ENCODE measurements at regions not wholly inside any gene's neighbourhood (a gene's known extent, or its start where the extent isn't known, plus 50 kb on each side); places are given as distances from the start of the nearest gene placed in this dataset.

DNA sequence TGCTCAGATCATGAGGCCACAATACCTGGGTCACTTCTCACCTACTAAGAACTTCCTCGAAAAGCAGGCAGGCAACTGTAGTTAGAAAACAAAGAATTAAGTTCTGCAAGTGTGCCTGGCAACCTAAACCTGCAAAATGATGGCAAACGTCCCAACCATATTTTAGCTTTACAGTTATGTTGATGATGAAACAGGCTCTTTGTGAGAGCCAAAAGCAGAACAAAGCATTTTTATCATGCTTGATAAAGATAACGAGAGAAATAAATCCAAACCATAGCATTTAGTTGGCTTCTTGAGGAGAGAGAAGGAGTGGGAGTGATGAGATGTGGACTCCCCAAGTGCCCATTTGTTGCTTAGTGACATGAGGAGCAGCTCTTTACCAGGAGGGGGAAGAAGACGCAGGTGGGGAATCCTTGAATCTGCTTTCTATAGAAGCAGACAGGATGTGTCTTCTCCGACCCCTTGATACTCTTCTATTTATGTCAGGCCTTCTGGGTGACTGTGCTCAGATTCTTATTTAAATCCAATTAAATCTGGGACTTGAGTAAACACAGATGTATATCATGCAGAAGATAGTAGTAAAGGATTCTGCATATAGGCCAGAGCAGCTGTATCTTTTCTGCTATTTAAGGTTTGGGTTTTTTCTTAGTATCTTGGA, 221.2 kb downstream of the TMEM167A start:
- Histone ChIP-seq H3K27me3 (ENCODE audit: control insufficient read depth in 2 of 2, insufficient read depth in 2 of 2, low read length in 2 of 2) (no peaks in the 10 kb centered on the region), H3K4me3 (ENCODE audit: low read length in 2 of 2) (no peak overlapping the region), H3K27ac (ENCODE audit: low read depth in 2 of 2, low read length in 2 of 2) (no peak overlapping the region), H3K9ac (ENCODE audit: low read depth in 1 of 2, low read length in 2 of 2) (no peak overlapping the region), H3K9me3 (ENCODE audit: control insufficient read depth in 2 of 2, low read length in 2 of 2) (no peaks in the 10 kb centered on the region), H3K36me3 (ENCODE audit: control insufficient read depth in 2 of 2, insufficient read depth in 2 of 2, low read length in 2 of 2) (no peaks in the 10 kb centered on the region), H3K4me1 (ENCODE audit: control insufficient read depth in 2 of 2, insufficient read depth in 2 of 2, low read length in 2 of 2) (no peaks in the 10 kb centered on the region)

DNA sequence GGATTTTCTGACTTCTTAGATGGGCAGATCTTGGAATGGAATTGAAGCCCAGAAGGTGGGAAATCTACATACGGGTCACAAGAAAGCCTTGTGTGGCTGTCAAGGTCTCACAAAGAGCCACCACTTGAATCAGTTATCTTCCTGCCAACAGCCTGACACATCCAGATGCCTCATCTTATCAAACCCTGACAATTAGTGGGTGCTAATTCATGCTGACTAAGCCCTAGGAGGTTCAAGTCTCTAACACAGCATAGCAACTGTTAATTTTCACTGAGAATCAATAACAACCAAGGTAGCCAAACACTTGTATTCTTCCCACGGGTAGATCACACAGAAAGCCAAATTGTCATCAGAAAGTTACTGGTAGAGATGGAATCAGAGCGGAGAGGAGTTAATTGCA, 222.2 kb downstream of the TMEM167A start:
- H3K4me1 ChIP-seq (ENCODE audit: control insufficient read depth in 2 of 2, insufficient read depth in 2 of 2, low read length in 2 of 2), result no peaks in the 10 kb centered on the region

DNA sequence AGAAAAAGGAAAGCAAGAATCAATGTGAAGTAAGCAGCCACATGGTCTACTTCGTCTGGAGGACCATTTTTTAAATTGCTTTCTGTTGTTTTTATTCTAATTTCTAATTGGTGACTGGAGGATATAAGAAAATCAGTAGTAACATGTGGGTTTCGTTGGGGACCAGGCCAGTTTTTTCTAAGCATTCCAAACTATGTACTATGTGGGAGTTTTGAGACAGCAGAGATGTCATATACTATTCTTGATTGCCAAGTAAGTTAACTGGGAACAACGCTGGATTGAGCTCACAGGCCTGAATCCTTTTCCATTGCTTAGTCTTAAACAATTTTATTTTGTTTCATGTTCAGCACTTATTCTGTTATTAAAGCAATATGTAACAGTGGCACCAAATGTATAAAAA, 225.7 kb downstream of the TMEM167A start:
- H3K27me3 ChIP-seq (ENCODE audit: control insufficient read depth in 2 of 2, insufficient read depth in 2 of 2, low read length in 2 of 2), result no peaks in the 10 kb centered on the region
- H3K4me1 ChIP-seq (ENCODE audit: control insufficient read depth in 2 of 2, insufficient read depth in 2 of 2, low read length in 2 of 2), result no peaks in the 10 kb centered on the region
- no peak overlapping the region for H3K4me3 ChIP-seq (ENCODE audit: low read length in 2 of 2)
- H3K27ac ChIP-seq (ENCODE audit: low read depth in 2 of 2, low read length in 2 of 2), result no peak overlapping the region
- H3K36me3 ChIP-seq (ENCODE audit: control insufficient read depth in 2 of 2, insufficient read depth in 2 of 2, low read length in 2 of 2), result no peaks in the 10 kb centered on the region
- no peaks in the 10 kb centered on the region for H3K9me3 ChIP-seq (ENCODE audit: control insufficient read depth in 2 of 2, low read length in 2 of 2)
- H3K9ac ChIP-seq (ENCODE audit: low read depth in 1 of 2, low read length in 2 of 2), result no peak overlapping the region

More for the DNA sequence above, 222.2 kb downstream of the TMEM167A start:
- no peaks in the 10 kb centered on the region for H3K27me3 ChIP-seq (ENCODE audit: control insufficient read depth in 2 of 2, insufficient read depth in 2 of 2, low read length in 2 of 2)
- H3K4me3 ChIP-seq (ENCODE audit: low read length in 2 of 2), result no peak overlapping the region
- H3K9ac ChIP-seq (ENCODE audit: low read depth in 1 of 2, low read length in 2 of 2), result no peak overlapping the region
- no peaks in the 10 kb centered on the region for H3K9me3 ChIP-seq (ENCODE audit: control insufficient read depth in 2 of 2, low read length in 2 of 2)
- no peak overlapping the region for H3K27ac ChIP-seq (ENCODE audit: low read depth in 2 of 2, low read length in 2 of 2)
- H3K36me3 ChIP-seq (ENCODE audit: control insufficient read depth in 2 of 2, insufficient read depth in 2 of 2, low read length in 2 of 2), result no peaks in the 10 kb centered on the region

DNA sequence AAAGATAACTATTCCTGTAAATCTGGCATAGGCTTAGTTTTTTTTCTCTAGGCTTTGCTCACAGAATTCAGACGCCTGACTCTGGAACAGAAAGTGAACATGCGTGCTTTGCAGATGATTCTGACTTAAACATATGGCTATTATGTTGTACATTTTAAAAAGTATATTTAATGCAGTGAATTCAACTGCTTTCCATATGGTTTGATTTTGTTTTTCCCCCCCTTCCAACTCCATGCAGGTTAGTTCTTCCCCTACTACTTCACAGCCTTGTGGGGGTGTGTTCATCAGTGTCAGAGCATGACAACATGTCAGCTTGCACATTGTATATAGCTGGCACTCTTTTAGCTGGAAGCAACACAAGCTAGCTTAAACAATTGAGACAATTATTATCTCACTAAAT, 226.8 kb downstream of the TMEM167A start:
- Histone ChIP-seq H3K36me3 (ENCODE audit: control insufficient read depth in 2 of 2, insufficient read depth in 2 of 2, low read length in 2 of 2) (no peaks in the 10 kb centered on the region), H3K4me3 (ENCODE audit: low read length in 2 of 2) (no peak overlapping the region), H3K27ac (ENCODE audit: low read depth in 2 of 2, low read length in 2 of 2) (no peak overlapping the region), H3K9me3 (ENCODE audit: control insufficient read depth in 2 of 2, low read length in 2 of 2) (no peaks in the 10 kb centered on the region), H3K27me3 (ENCODE audit: control insufficient read depth in 2 of 2, insufficient read depth in 2 of 2, low read length in 2 of 2) (no peaks in the 10 kb centered on the region), H3K9ac (ENCODE audit: low read depth in 1 of 2, low read length in 2 of 2) (no peak overlapping the region), H3K4me1 (ENCODE audit: control insufficient read depth in 2 of 2, insufficient read depth in 2 of 2, low read length in 2 of 2) (no peaks in the 10 kb centered on the region)

DNA sequence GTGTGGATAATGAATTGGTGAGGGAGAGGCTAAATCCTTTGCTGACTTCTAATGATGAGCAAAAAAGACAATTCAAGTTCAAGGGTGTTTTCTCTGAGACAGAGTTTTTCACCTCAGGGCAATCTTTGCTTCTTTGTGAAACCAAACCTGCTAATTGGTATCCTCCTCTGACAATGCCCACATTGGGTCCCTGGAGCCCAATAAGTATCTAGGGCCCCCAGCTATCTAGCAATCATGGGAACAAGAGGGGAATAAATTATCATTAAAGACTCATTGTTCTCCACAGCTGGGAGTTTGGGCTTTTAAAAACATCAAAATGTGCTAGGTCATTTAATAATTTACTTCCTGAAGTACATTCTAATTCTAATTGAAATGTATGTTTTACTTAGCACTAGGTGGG, 227.3 kb downstream of the TMEM167A start:
- Histone ChIP-seq H3K9ac (ENCODE audit: low read depth in 1 of 2, low read length in 2 of 2) (no peak overlapping the region), H3K36me3 (ENCODE audit: control insufficient read depth in 2 of 2, insufficient read depth in 2 of 2, low read length in 2 of 2) (no peaks in the 10 kb centered on the region), H3K27ac (ENCODE audit: low read depth in 2 of 2, low read length in 2 of 2) (no peak overlapping the region), H3K9me3 (ENCODE audit: control insufficient read depth in 2 of 2, low read length in 2 of 2) (no peaks in the 10 kb centered on the region), H3K27me3 (ENCODE audit: control insufficient read depth in 2 of 2, insufficient read depth in 2 of 2, low read length in 2 of 2) (no peaks in the 10 kb centered on the region), H3K4me1 (ENCODE audit: control insufficient read depth in 2 of 2, insufficient read depth in 2 of 2, low read length in 2 of 2) (no peaks in the 10 kb centered on the region), H3K4me3 (ENCODE audit: low read length in 2 of 2) (no peak overlapping the region)

DNA sequence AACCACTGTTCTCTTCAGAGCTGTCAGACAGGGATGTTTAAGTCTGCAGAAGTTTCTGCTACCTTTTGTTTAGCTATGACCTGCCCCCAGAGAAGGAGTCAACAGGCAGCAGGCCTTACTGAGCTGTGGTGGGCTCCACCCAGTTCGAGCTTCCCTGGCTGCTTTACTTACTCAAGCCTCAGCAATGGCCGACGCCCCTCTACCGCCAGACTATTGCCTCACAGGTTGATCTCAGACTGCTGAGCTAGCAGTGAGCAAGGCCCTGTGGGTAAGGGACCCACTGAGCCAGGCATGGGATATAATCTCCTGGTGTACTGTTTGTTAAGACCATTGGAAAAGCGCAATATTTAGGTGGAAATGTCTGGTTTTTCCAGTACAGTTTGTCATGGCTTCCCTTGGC, 229.6 kb downstream of the TMEM167A start:
- Histone ChIP-seq H3K27me3 (ENCODE audit: control insufficient read depth in 2 of 2, insufficient read depth in 2 of 2, low read length in 2 of 2) (no peaks in the 10 kb centered on the region), H3K9me3 (ENCODE audit: control insufficient read depth in 2 of 2, low read length in 2 of 2) (no peaks in the 10 kb centered on the region), H3K4me1 (ENCODE audit: control insufficient read depth in 2 of 2, insufficient read depth in 2 of 2, low read length in 2 of 2) (no peaks in the 10 kb centered on the region), H3K36me3 (ENCODE audit: control insufficient read depth in 2 of 2, insufficient read depth in 2 of 2, low read length in 2 of 2) (no peaks in the 10 kb centered on the region), H3K9ac (ENCODE audit: low read depth in 1 of 2, low read length in 2 of 2) (no peak overlapping the region), H3K27ac (ENCODE audit: low read depth in 2 of 2, low read length in 2 of 2) (no peak overlapping the region), H3K4me3 (ENCODE audit: low read length in 2 of 2) (no peak overlapping the region)

DNA sequence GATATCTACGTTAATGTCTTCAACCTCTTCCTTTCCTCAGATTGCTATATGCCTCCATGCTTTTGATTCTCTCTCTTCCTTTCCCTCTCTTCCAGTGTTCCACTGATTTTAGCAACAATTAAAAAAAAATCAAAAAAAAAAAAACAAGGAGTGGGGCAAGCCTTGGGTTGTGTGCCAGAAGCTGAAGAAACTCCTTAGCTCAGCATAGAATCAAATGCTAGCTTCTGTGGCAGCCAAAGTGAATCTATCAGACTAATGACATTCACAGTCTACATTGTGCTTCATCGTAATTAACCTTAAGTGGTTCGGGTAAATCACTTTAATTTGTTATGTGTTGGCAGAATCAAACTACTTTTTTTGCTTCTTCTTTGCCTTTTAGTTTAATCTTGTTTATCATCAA, 237.3 kb downstream of the TMEM167A start:
- Histone ChIP-seq H3K4me1 (ENCODE audit: control insufficient read depth in 2 of 2, insufficient read depth in 2 of 2, low read length in 2 of 2) (no peaks in the 10 kb centered on the region), H3K27ac (ENCODE audit: low read depth in 2 of 2, low read length in 2 of 2) (no peak overlapping the region), H3K9me3 (ENCODE audit: control insufficient read depth in 2 of 2, low read length in 2 of 2) (no peaks in the 10 kb centered on the region), H3K27me3 (ENCODE audit: control insufficient read depth in 2 of 2, insufficient read depth in 2 of 2, low read length in 2 of 2) (no peaks in the 10 kb centered on the region), H3K36me3 (ENCODE audit: control insufficient read depth in 2 of 2, insufficient read depth in 2 of 2, low read length in 2 of 2) (no peaks in the 10 kb centered on the region), H3K9ac (ENCODE audit: low read depth in 1 of 2, low read length in 2 of 2) (no peak overlapping the region), H3K4me3 (ENCODE audit: low read length in 2 of 2) (no peak overlapping the region)

DNA sequence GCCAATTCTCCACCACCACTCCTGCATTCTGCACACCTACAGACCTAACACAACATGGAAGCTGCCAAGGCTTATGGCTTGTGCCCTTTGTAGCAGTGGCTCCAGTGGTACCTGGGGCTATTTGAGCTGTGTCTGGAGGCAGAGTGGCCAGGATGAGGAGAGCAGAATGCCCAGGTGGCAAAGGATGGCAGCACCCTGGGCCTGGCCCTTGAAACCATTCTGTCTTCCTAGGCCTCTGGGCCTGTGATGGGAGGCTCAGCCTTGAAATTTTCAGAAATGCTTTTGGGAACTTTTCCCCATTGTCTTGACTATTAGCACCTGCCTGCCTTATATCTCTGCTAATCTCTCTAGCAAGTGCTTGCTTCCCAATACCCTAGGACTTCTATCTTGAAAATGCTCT, 241.7 kb downstream of the TMEM167A start:
- H3K27ac ChIP-seq (ENCODE audit: low read depth in 2 of 2, low read length in 2 of 2), result no peak overlapping the region
- no peaks in the 10 kb centered on the region for H3K9me3 ChIP-seq (ENCODE audit: control insufficient read depth in 2 of 2, low read length in 2 of 2)
- H3K4me3 ChIP-seq (ENCODE audit: low read length in 2 of 2), result no peak overlapping the region
- no peaks in the 10 kb centered on the region for H3K4me1 ChIP-seq (ENCODE audit: control insufficient read depth in 2 of 2, insufficient read depth in 2 of 2, low read length in 2 of 2)
- no peaks in the 10 kb centered on the region for H3K27me3 ChIP-seq (ENCODE audit: control insufficient read depth in 2 of 2, insufficient read depth in 2 of 2, low read length in 2 of 2)
- H3K36me3 ChIP-seq (ENCODE audit: control insufficient read depth in 2 of 2, insufficient read depth in 2 of 2, low read length in 2 of 2), result no peaks in the 10 kb centered on the region
- no peak overlapping the region for H3K9ac ChIP-seq (ENCODE audit: low read depth in 1 of 2, low read length in 2 of 2)

DNA sequence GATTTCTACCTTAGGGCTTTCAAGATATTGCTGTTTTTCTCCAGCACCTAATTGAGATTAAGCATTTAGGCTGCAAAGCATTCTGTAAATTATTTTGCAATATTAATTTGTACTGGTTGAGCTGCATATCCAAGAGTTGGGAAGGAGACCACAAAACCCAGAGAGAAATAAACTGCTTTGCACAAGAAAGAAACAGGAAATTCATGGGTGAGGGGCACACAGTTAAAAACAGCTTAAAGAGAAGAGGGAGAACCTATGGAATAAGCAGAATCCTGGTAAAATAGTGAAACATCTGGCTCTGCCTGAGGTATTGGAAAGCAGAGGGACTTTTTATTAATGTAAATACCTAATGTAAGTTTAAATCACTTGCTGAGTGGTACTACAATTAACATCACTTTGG, 243.0 kb downstream of the TMEM167A start:
- Histone ChIP-seq H3K36me3 (ENCODE audit: control insufficient read depth in 2 of 2, insufficient read depth in 2 of 2, low read length in 2 of 2) (no peaks in the 10 kb centered on the region), H3K9ac (ENCODE audit: low read depth in 1 of 2, low read length in 2 of 2) (no peak overlapping the region), H3K27ac (ENCODE audit: low read depth in 2 of 2, low read length in 2 of 2) (no peak overlapping the region), H3K4me3 (ENCODE audit: low read length in 2 of 2) (no peak overlapping the region), H3K4me1 (ENCODE audit: control insufficient read depth in 2 of 2, insufficient read depth in 2 of 2, low read length in 2 of 2) (no peaks in the 10 kb centered on the region), H3K27me3 (ENCODE audit: control insufficient read depth in 2 of 2, insufficient read depth in 2 of 2, low read length in 2 of 2) (no peaks in the 10 kb centered on the region), H3K9me3 (ENCODE audit: control insufficient read depth in 2 of 2, low read length in 2 of 2) (no peaks in the 10 kb centered on the region)

DNA sequence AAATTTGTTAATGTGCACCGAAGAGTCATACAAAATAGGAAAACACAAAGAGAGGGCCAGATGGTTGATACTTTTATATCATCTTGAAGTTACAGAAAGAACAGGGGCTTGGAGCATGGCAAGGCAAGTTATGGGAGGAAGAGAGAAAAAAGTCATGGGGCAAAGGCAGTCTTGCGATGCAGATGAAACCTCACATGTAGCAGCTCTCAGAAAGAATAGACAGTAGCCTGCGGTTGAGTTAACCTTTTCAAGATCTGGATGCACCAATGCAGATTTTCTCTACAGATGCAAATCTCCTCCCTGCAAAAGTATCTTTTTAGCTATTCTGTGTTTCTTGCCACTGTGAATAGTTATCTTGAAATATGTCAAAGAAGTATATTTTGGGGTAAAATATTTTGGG, 243.9 kb downstream of the TMEM167A start:
- no peaks in the 10 kb centered on the region for H3K27me3 ChIP-seq (ENCODE audit: control insufficient read depth in 2 of 2, insufficient read depth in 2 of 2, low read length in 2 of 2)
- H3K9me3 ChIP-seq (ENCODE audit: control insufficient read depth in 2 of 2, low read length in 2 of 2), result no peaks in the 10 kb centered on the region
- H3K9ac ChIP-seq (ENCODE audit: low read depth in 1 of 2, low read length in 2 of 2), result no peak overlapping the region
- no peak overlapping the region for H3K27ac ChIP-seq (ENCODE audit: low read depth in 2 of 2, low read length in 2 of 2)
- no peaks in the 10 kb centered on the region for H3K36me3 ChIP-seq (ENCODE audit: control insufficient read depth in 2 of 2, insufficient read depth in 2 of 2, low read length in 2 of 2)
- H3K4me3 ChIP-seq (ENCODE audit: low read length in 2 of 2), result no peak overlapping the region
- H3K4me1 ChIP-seq (ENCODE audit: control insufficient read depth in 2 of 2, insufficient read depth in 2 of 2, low read length in 2 of 2), result no peaks in the 10 kb centered on the region

DNA sequence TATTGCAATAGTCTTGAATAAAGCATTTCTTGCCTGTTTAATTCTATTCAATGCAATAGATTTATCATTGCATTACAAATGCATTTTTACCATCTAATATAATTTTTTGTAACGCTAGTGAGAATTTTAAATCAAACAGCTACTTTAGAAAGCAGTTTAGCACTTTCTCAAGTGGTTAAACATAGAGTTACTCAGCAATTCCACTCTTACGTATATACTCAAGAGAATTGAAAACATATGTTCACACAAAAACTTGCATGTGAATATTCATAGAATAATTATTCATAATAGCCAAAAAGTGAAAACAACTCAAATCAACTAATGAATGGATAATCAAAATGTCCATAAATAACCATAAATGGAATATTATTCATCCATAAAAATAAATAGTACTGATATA, 244.7 kb downstream of the TMEM167A start:
- H3K36me3 ChIP-seq (ENCODE audit: control insufficient read depth in 2 of 2, insufficient read depth in 2 of 2, low read length in 2 of 2), result no peaks in the 10 kb centered on the region
- H3K9me3 ChIP-seq (ENCODE audit: control insufficient read depth in 2 of 2, low read length in 2 of 2), result no peaks in the 10 kb centered on the region
- H3K4me3 ChIP-seq (ENCODE audit: low read length in 2 of 2), result no peak overlapping the region
- no peaks in the 10 kb centered on the region for H3K4me1 ChIP-seq (ENCODE audit: control insufficient read depth in 2 of 2, insufficient read depth in 2 of 2, low read length in 2 of 2)
- H3K27ac ChIP-seq (ENCODE audit: low read depth in 2 of 2, low read length in 2 of 2), result no peak overlapping the region
- H3K27me3 ChIP-seq (ENCODE audit: control insufficient read depth in 2 of 2, insufficient read depth in 2 of 2, low read length in 2 of 2), result no peaks in the 10 kb centered on the region
- no peak overlapping the region for H3K9ac ChIP-seq (ENCODE audit: low read depth in 1 of 2, low read length in 2 of 2)
